Stimulated activated CD4-positive, alpha-beta T cell treated with anti-CD3 and anti-CD28 coated beads, Interleukin-1b, Interleukin-23, amount 100 ng/mL, for 4 hours (primary cell): ENCODE measurements at regions not wholly inside any gene's neighbourhood (a gene's known extent, or its start where the extent isn't known, plus 50 kb on each side); places are given as distances from the start of the nearest gene placed in this dataset.

ENCODE experiments used
- DNase-seq, 2 donors: peaks; one replicate each; pipeline ENCODE4 v3.0.0-alpha.2; 2020; ENCODE audit warnings: low read depth in 2 of 2

GRCh38 chr1:59144959-59145358 lies 151.9 kb upstream of the FGGY start:
- no peak for DNase-seq

- DNase-seq: no peak
Measured at GRCh38 chr1:59146056-59146455, 150.8 kb upstream of the FGGY start.

GRCh38 chr1:59146651-59147358 lies 150.1 kb upstream of the FGGY start:
- DNase-seq: peak; percentile 13 to 23

GRCh38 chr1:59149435-59149834 lies 147.5 kb upstream of the FGGY start:
- no peak for DNase-seq

- no peak for DNase-seq
Measured at GRCh38 chr1:59150577-59151386, 146.1 kb upstream of the FGGY start.

GRCh38 chr1:59151387-59151761 lies 145.5 kb upstream of the FGGY start:
- DNase-seq: no peak

- DNase-seq: no peak
Measured at GRCh38 chr1:59151860-59152259, 145.0 kb upstream of the FGGY start.

- no peak for DNase-seq
Measured at GRCh38 chr1:59152511-59152910, 144.4 kb upstream of the FGGY start.

- DNase-seq: no peak
Measured at GRCh38 chr1:59154401-59154800, 142.5 kb upstream of the FGGY start.

- no peak for DNase-seq
Measured at GRCh38 chr1:59155351-59155750, 141.5 kb upstream of the FGGY start.

- no peak for DNase-seq
Measured at GRCh38 chr1:59156051-59156450, 140.8 kb upstream of the FGGY start.

GRCh38 chr1:59156526-59157199 lies 140.2 kb upstream of the FGGY start:
- no peak for DNase-seq

- no peak for DNase-seq
Measured at GRCh38 chr1:59158321-59158720, 138.6 kb upstream of the FGGY start.

GRCh38 chr1:59159557-59160203 lies 137.2 kb upstream of the FGGY start:
- no peak for DNase-seq

- no peak for DNase-seq
Measured at GRCh38 chr1:59161136-59161535, 135.8 kb upstream of the FGGY start.

GRCh38 chr1:59162665-59163064 lies 134.2 kb upstream of the FGGY start:
- no peak for DNase-seq

GRCh38 chr1:59163268-59164092 lies 133.4 kb upstream of the FGGY start:
- no peak for DNase-seq

GRCh38 chr1:59164371-59164770 lies 132.5 kb upstream of the FGGY start:
- no peak for DNase-seq

- no peak for DNase-seq
Measured at GRCh38 chr1:59165353-59165752, 131.5 kb upstream of the FGGY start.

- DNase-seq: no peak
Measured at GRCh38 chr1:59169703-59170102, 127.2 kb upstream of the FGGY start.

- DNase-seq: no peak
Measured at GRCh38 chr1:59170659-59171058, 126.2 kb upstream of the FGGY start.
